Peyer's patch (tissue), 4 donors: ENCODE measurements at regions not wholly inside any gene's neighbourhood (a gene's known extent, or its start where the extent isn't known, plus 50 kb on each side); places are given as distances from the start of the nearest gene placed in this dataset.

Source experiments
- DNase-seq, 3 donors: peaks; one replicate each; pipeline ENCODE4 v3.0.0-alpha.2; 2017 to 2019
- H3K27ac ChIP-seq, 4 donors: fragments of 200-600 bp; sonication (generic); one replicate each; pipeline ENCODE4 v1.5.1; 2016 to 2019
- H3K27me3 ChIP-seq, 2 donors: fragments of 200-600 bp; sonication (generic); one replicate each; pipeline ENCODE4 v1.5.1; 2019
- H3K36me3 ChIP-seq, 3 donors: fragments of 200-600 bp; sonication (generic); one replicate each; pipeline ENCODE4 v1.5.1; 2016 to 2019
- H3K4me1 ChIP-seq, 4 donors: fragments of 200-600 bp; sonication (generic); one replicate each; pipeline ENCODE4 v1.5.1; 2016 to 2019
- H3K4me3 ChIP-seq, 4 donors: fragments of 200-600 bp; sonication (generic); 1 replicate in 3 of 4; 2 replicates in 1 of 4; pipeline ENCODE4 v1.5.1; 2016 to 2019; ENCODE audit warnings: mild to moderate bottlenecking in 1 of 4
- H3K9me3 ChIP-seq, 4 donors: fragments of 200-600 bp; sonication (generic); one replicate each; pipeline ENCODE4 v1.5.1; 2016 to 2019; ENCODE audit warnings: mild to moderate bottlenecking in 1 of 4
- POLR2A ChIP-seq, 2 donors: fragments of 450-650 bp; IDR thresholded peaks; one replicate each; pipeline ENCODE4 v1.5.1; 2017; ENCODE audit warnings: antibody characterized with exemption in 2 of 2, mild to moderate bottlenecking in 2 of 2, moderate library complexity in 2 of 2
- TF ChIP-seq, protein P1 (sequence below), 6 experiments: fragments of 450-650 bp in 4 of 6; fragments of 200-600 bp in 2 of 6; sonication (generic) in 1 of 6; IDR thresholded peaks; one replicate each; pipeline ENCODE4 v1.5.1; 2017 to 2019; ENCODE audit warnings: antibody characterized with exemption in 6 of 6, mild to moderate bottlenecking in 3 of 6, moderate library complexity in 1 of 6

DNA sequence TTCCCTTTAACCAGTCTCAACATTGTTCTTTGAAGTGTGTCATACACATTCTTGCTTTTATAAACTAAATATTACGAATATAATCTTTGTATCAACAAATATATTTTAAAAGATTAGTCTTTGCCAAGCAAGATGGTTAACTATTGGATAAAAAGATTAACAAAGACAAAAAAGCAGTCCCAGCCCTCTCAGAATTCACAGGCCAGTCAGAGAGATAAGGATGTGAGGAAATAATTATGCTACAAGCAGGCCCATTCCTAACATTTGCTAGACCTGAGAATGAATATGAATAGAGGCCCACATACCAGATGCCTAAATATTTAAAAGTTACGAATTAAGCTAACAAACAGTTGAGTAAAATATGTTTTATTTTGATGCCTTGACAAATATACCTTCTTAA, 457.7 kb downstream of the CETN3 start:
- Histone ChIP-seq H3K27ac (no peak overlapping the region), H3K4me3 (no peak overlapping the region), H3K9me3 (no peaks in the 10 kb centered on the region), H3K36me3 (no peaks in the 10 kb centered on the region), H3K27me3 (no peaks in the 10 kb centered on the region), H3K4me1 (no peaks in the 10 kb centered on the region)
- DNase-seq, result no peak
- TF ChIP-seq, protein P1, sequence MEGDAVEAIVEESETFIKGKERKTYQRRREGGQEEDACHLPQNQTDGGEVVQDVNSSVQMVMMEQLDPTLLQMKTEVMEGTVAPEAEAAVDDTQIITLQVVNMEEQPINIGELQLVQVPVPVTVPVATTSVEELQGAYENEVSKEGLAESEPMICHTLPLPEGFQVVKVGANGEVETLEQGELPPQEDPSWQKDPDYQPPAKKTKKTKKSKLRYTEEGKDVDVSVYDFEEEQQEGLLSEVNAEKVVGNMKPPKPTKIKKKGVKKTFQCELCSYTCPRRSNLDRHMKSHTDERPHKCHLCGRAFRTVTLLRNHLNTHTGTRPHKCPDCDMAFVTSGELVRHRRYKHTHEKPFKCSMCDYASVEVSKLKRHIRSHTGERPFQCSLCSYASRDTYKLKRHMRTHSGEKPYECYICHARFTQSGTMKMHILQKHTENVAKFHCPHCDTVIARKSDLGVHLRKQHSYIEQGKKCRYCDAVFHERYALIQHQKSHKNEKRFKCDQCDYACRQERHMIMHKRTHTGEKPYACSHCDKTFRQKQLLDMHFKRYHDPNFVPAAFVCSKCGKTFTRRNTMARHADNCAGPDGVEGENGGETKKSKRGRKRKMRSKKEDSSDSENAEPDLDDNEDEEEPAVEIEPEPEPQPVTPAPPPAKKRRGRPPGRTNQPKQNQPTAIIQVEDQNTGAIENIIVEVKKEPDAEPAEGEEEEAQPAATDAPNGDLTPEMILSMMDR (IDR thresholded peaks at IDR 0.05), result no peak

DNA sequence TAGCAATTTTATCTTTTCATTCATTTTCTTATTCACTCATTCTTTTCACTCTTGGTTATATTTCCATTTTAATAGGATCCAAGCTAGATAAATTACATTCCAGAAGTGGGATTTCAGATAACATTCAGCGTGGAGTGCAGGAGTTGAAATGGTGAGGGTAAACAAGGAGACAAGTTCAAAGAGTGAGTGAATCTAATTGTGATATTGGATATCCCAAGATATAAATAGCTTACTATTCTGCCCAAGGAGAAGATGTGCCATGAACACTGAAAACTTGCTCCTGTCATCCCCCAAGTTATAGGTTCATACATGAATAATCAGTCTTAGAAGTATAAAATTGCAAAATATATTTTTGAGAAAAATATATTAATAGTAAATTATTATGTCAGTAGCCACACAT, 459.3 kb downstream of the CETN3 start:
- H3K4me3 ChIP-seq, result no peak overlapping the region
- DNase-seq, result no peak
- H3K9me3 ChIP-seq, result no peaks in the 10 kb centered on the region
- H3K4me1 ChIP-seq, result no peaks in the 10 kb centered on the region
- H3K27me3 ChIP-seq, result no peaks in the 10 kb centered on the region
- no peak overlapping the region for H3K27ac ChIP-seq
- TF ChIP-seq, protein P1 (IDR thresholded peaks at IDR 0.05), result no peak
- no peak for TF ChIP-seq POLR2A (IDR thresholded peaks at IDR 0.05)
- no peaks in the 10 kb centered on the region for H3K36me3 ChIP-seq

DNA sequence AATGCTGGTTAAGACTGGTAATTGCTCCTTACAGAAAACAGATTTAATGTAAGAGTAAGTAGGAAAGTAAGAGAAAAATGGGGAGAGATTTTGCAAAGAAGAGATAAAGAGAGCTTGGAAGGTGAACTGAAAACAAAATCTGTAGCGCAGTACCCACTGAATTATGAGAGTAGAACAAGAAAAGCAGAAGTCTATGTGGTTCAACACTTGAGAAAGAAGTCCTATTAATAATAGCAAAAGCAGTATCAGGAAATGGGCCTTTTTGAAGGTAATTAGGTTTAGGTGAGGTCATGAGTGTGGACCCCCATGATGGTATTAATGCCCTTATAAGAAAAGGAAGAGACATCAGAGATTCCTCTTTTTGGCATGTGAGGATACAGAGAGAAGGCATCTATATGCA, 460.6 kb downstream of the CETN3 start:
- Histone ChIP-seq H3K27me3 (no peaks in the 10 kb centered on the region), H3K4me1 (no peaks in the 10 kb centered on the region), H3K4me3 (no peak overlapping the region), H3K36me3 (no peaks in the 10 kb centered on the region), H3K27ac (no peak overlapping the region), H3K9me3 (no peaks in the 10 kb centered on the region)
- DNase-seq, result no peak
- TF ChIP-seq POLR2A (IDR thresholded peaks at IDR 0.05), result no peak
- TF ChIP-seq, protein P1 (IDR thresholded peaks at IDR 0.05), result no peak

DNA sequence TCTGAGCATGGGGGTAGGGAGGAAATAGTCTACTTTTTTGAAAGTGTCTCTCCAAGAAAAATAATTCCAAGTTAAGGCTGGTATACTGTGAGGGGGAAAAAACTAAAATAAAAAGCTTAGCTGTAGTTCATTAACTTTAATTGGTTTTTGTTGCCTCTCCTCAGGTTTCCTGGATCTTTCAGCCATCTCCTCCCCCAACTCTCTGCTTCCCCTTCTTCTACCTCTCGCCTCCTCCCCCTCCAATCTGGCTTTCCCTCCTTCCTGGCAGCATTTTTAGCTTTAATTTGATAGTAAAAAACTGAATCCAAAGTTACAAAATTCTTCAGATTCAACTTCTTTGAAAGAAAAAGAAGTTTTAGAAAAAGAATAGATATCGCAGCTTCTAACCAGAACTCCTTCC, 462.6 kb downstream of the CETN3 start:
- no peak overlapping the region for H3K4me3 ChIP-seq
- no peaks in the 10 kb centered on the region for H3K36me3 ChIP-seq
- no peaks in the 10 kb centered on the region for H3K27me3 ChIP-seq
- no peak overlapping the region for H3K27ac ChIP-seq
- H3K9me3 ChIP-seq, result no peaks in the 10 kb centered on the region
- H3K4me1 ChIP-seq, result no peaks in the 10 kb centered on the region
- TF ChIP-seq POLR2A (IDR thresholded peaks at IDR 0.05), result no peak
- TF ChIP-seq, protein P1 (IDR thresholded peaks at IDR 0.05), result no peak
- DNase-seq, result no peak

DNA sequence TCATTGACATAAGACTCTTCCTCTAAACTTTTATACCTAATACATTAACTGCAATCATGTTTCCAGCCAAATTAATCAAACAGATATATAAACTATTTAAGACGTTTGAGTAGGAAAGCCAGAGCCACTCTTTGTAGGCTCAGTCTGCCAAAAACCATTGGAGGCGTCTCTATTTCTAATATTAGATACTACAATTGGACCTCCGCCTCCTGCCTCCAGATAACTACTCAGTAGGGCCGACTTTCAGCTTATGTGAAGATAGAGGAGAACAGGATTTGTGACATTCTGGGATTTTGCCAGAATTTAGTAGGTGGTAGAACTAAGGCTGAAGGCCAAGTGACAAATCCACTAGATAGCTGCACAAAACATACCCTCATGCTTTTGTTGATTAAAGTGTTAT, 463.0 kb downstream of the CETN3 start:
- Histone ChIP-seq H3K4me1 (no peaks in the 10 kb centered on the region), H3K27me3 (no peaks in the 10 kb centered on the region), H3K36me3 (no peaks in the 10 kb centered on the region), H3K4me3 (no peak overlapping the region), H3K9me3 (no peaks in the 10 kb centered on the region), H3K27ac (no peak overlapping the region)
- DNase-seq, result no peak
- no peak for TF ChIP-seq POLR2A (IDR thresholded peaks at IDR 0.05)
- TF ChIP-seq, protein P1 (IDR thresholded peaks at IDR 0.05), result no peak

DNA sequence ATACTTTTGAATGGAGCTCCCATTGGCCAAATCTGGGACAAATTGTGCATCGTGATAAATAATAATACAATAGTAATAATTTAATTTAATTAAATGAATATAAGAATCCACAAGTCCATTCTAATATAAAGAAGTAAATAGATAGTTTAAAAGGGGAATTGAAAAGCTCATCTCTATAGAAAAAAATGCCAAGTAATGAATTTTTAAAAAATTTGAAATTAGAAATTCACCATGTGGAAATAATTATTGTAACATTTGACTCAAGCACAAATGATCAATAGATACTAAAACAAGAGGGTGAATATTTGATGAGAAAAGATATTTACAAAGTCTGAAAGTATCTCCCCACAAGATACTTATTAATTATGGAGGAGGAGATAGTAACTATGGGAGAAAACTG, 467.4 kb downstream of the CETN3 start:
- Histone ChIP-seq H3K9me3 (no peaks in the 10 kb centered on the region), H3K27ac (no peak overlapping the region), H3K4me3 (no peak overlapping the region), H3K27me3 (no peaks in the 10 kb centered on the region), H3K4me1 (no peaks in the 10 kb centered on the region), H3K36me3 (no peaks in the 10 kb centered on the region)
- DNase-seq, result no peak
- no peak for TF ChIP-seq POLR2A (IDR thresholded peaks at IDR 0.05)
- TF ChIP-seq, protein P1 (IDR thresholded peaks at IDR 0.05), result no peak
